NCI-H128 (cell line): ENCODE measurements at regions not wholly inside any gene's neighbourhood (a gene's known extent, or its start where the extent isn't known, plus 50 kb on each side); places are given as distances from the start of the nearest gene placed in this dataset.
A peak's percentile ranks its signal among the peaks of the same experiment; 100 is the strongest.

Experiments
- DNase-seq: peaks from one replicate; lab custom pipeline; 2025; ENCODE audit not compliant: unreplicated experiment; lab: John Stamatoyannopoulos, UW

DNA sequence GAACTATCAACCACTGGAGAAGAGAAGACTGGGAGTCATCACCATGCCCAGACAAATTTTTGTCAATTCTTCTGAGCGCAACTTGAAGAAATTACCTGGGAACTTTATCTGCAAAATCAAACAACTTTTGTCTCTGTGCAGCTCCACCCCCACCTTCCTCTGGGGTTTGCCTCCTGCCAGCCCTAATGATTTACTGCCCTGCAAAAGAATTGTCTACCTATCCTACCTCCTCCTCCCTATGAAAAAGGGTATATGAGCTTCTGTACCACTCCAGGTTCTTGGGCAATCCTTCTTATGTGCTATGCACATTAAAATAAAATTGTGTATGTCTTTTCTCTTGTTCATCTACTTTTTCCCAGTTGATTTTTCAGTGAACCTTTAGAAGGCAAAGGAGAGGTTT lies 191.9 kb downstream of the URB2 start:
- no peak for DNase-seq

DNA sequence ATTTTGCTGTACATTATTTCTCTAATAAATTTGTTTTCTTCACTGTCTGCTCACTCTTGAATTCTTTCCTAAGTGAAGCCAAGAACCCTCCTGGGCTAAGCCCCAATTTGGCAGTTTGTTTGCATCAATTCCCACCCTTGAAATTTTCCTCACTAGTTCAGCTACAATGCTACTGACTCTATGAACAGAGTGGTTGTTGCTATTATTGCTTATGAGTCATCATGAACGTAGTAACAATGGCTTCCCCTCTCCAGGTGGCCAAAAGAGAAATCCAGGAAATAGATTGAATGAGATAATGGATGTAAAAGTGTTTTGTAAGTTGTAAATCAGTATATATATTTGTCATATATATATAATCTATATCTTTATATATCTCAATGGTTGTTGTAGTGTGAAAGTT lies 193.0 kb downstream of the URB2 start:
- no peak for DNase-seq

DNA sequence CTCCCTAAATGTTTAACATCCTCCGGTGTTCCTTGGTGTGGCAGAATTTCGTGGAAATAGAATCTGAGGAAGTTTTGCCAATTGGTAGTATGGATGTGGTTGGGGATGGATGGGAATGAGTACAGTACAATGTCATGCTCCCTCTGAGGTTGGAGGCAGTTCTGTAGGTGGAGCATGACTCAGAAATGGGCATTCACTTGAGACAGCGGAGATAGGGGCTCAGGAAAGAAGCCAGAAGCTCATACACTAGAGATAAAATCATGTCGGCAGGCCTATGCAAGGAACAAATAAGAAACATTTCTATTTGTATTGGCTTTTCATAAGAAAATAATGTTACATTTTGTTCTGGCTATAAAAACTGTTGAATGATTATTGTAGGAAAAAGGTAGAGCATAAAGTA lies 196.0 kb downstream of the URB2 start:
- no peak for DNase-seq

DNA sequence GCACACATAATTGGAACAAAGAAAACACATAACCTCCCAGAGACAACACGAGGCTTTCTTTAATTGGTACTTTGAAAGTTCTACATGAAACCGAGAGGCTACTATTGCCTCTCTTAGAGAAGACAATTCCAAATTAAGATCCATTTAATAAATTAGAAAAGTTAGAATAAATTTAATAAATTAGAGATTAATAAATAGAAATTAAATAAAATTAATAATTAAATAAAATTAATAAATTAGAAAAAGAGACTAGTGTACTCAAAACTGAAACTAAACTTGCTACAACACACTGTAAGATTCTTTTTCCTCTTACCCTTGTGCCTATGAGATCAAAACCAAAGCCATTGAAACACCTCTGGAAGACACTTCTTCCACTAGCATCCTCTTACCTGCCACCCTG lies 199.0 kb downstream of the URB2 start:
- DNase-seq, result no peak

DNA sequence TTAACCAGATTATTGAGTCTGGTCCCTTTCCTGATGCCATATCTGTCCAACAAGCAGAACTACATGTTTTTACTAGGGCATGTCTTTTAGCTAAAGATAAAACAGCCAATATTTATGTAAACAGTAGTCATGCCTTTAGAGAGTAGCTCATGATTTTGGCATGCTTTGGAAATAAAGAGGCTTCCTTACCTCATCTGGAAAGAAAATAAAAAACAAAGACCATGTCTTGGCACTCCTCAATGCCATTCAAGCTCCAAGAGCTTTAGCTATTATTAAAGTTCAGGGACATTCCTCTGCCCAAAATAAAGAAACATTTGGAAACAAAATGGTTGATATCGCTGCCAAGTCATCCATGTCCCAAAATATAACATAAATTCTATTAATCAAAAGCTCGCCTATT lies 202.4 kb downstream of the URB2 start:
- DNase-seq, result no peak

DNA sequence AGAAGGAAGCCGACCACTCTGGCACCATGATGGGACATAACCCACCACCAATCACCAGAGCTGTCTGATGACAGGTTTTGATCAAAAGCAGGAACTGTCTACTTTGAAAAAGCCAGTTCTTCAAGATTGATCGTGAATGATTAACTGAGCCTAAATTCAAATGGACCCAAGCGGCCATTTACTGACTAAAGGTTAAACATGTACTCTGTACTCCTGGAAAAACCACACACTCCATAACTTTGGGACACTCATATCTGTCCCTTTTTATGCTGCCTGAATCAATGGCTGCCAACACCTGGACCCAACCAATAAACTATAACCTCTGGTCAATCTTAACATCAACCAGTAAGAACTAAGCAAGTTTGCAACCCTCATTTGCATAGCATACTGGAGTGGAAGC lies 206.6 kb downstream of the URB2 start:
- no peak for DNase-seq

DNA sequence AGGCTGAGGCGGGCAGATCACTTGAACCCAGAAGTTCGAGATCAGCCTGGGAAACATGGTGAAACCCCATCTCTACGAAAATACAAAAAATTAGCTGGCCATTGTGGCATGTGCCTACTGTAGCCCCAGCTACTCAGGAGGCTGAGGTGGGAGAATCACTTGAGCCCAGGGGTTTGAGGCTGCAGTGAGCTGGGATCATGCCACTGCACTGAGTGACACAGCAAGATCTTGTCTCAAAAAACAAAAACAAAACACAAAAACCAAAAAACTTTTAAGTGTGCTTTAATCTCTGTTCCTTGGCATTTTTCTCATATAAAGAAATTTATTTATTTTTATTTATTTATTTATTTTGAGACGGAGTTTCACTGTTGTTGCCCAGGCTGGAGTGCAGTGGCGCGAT lies 208.2 kb downstream of the URB2 start:
- no peak for DNase-seq

DNA sequence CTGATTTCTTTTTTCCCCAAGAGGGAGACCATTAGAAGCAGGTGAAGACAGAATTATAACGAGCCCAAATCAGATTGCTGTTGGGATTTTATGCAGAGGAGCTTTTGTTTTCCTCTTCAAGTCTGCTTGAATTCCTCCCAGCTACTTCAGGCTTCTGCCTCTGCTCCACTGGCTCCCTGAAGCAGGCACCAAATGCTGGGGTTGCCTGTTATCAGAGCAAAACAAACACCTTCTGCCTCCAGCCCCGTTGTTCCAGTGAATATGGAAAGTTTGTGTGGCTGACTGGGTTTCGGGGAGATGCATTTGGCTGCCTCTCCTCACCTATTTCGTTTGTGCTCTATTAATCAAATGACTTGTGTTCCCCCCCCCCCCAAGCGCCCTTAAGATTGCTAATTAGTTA lies 209.2 kb downstream of the URB2 start:
- no peak for DNase-seq

DNA sequence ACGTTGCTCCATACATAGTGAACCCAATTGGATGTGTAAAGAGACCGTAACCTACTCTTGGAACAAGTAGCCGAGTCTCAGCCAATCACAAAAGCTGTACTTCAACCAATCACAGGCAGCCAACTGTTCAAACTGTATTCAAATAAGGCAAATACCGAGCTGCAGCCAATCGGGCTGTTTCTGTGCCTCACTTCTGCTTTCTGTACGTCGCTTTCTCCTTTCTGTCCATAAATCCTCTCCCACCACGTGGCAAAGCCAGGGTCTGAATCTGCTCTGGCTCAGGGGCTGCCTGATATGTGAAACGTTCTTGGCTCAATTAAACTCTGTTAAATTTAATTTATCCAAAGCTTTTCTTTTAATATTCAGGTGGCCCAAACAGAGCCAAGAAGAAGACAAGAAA lies 210.3 kb downstream of the URB2 start:
- DNase-seq, result no peak

DNA sequence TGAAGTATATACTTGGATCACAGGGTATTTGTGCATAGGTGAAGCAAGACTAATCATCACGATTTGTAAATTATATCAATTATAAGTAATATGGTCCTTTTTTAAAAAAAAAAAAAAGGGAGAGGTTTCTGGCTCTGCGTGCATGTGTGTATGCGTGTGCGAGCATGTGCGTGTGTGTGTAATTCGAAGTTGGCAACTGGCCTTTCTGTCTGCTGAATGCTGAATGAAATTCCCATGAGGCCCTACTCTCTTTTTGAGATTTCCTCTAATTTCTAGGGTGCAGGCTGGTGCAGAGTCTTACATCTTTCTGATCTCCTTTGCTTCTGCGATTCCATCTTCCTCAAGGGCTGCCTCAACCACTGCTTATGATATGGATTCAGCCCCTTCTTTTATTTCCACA lies 212.2 kb downstream of the URB2 start:
- no peak for DNase-seq

DNA sequence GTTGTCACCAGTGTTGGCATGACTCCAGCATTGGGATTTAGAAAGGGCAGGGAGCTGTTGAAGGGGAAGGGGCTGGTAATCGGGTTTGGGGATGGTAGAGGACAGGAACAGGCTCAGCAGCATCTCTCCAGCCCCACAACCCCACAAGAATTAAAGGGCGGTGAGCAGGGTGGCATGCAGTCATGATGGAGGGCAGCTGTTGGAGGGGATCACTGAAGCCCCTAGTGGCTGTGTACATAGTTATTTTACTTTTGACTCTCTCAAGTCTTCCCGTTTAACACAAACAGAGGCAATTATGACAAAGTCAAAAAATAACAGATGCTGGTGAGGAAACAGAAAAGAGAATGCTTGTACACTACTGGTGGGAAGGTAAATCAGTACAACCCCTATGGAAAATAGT lies 213.8 kb downstream of the URB2 start:
- no peak for DNase-seq

DNA sequence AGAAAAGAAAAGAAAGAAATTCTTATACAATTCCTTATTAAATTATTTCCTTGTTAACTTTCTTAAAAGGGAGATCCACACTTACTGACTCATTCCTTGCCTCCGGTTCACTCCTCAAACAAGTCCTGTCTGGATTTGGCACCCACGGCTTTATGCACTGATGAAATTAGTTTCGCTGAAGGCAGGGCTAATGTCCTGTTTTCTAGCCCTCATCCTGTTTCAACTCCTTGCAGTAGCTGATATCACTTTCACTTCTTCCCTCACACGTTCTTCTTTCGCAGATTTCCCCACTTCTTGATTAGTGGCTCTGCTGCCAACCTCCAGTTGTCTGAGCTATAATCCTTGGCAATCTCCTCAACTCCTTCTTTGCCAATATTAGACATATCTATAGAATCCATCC lies 215.2 kb downstream of the URB2 start:
- no peak for DNase-seq

DNA sequence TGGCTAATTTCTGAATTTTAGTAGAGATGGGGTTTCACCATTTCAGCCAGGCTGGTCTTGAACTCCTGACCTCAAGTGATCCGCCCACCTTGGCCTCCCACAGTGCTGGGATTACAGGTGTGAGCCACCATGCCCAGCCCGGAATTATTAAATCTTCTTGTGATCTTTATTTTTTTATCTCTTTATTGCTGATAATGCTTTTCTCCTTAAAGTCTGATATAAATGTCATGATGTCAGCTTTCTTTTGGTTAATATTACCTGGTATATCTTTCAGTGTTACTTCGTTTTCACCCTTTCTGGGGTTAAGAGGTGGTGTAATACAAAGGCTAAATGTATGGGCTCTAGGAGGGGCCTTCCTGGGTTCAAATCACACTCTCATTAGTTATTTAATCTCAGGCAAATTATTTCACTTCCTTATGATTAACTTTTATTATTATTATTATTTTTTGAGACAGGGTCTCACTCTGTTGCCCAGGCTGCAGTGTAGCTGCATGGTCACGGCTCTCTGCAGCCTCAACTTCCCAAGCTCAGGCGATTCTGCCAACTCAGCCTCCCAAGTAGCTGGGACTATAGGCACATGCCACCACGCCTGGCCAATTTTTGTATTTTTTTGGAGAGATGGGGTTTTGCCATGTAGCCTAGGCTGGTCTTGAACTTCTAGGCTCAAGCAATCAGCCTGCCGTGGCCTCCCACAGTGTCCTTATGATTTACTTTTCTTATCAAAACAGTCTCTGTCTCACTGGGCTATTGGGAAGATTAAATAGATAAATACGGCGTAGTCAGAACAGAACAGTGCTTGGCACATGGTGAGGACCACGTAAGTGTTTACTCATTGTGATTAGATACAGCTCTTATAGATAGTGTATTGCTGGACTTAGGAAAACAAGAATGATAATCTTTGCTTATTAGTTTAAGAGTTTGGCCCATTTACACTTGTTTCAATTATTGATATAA lies 216.5 kb downstream of the URB2 start:
- no peak for DNase-seq

DNA sequence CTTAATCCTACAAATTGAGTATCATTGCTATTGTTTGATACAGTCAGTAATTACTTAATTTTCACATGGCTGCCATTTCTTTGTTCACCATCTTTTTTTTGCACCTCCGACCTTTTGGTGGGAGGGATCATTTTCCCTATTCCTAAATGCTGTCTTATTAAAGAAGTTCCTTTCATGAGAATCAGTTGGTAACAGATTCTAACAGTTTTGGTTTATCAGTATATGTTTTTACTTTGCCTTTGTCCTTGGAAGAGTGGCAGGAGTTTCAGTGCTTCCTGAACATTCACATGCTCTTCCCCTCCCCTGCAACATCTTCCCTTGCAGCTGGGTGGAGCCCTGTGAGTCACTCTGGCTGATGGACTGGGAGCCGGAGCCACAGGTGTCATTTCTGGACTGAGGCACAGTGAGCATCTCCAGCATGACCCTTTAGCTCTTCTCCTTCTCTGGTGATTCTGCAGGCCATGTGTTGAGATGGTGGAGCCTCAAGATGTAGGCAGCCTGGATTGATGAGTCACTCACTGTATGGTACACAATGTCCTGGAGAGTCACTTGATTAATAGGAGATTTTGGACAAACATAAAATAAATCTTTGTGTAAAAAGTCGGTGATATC lies 217.7 kb downstream of the URB2 start:
- DNase-seq, result no peak

DNA sequence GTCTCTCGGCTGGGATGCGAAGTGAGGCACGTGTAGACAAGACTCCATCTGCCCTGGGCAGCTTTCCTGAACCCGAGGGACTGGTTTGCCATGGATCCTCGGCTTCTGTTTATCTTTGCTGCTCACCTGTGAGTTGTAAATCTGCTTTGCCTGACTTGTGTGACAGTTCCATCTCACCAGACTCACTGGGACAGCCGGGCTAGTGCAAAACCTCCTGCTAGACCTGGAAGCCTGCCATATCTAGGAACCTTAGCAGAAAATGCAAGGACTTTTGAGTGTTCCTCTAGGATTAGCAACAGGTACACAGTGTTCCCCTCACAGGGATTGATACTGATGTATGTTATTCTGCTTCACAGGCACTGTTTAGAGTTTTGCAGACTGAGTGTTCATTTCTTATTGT lies 218.6 kb downstream of the URB2 start:
- peak; percentile 66 for DNase-seq

DNA sequence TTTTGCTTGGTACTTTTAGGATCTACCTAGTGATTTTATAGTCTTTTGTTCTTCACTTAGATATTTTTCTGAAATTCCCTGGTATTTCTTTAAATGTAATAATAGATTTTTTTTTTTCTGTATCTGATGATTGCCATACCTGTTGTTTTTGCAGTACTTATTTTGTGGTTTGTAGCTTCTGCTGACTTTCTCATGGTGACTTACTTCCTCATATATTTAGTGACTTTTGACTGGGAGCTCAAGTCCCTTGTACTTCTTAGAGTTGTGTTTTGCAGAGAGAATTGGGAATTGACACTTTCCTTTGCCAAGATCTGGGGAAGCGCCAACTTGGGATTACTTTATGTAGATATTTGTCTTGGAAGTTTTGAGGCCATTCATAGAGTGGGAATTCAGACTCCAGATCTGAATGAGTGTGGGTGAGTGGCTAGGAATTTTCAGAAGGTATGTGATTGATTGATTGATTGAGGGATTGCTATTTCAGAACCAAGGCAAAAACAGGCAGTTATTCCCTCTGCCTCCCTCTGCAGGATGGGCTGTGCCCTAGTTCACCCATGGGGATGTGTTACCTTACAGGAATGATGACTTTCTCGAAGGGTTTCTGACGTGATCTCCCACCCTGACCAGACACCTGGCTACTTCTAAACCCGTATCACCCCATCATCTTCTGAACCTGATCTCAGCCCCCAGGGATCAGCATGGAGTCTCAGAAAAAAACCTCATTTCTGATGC lies 219.5 kb downstream of the URB2 start:
- no peak for DNase-seq

DNA sequence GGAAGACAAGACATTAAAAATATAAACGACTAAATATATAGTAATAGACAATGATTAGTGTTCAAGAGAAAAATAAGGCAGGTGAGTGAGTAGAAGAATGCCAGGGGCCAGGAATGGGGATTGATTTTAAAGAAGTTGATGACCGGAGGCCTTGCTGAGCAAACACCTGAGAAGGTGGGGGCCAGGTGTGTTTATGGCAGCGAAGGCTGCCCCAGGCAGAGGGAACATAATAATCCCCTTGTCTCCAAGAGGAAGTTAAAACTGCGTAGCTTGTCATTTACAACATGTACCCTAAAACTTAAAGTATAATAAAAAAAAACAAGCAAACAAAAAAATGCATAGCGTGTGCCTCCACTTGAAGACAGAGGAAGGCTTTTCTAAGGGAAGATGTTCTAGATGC lies 220.3 kb downstream of the URB2 start:
- no peak for DNase-seq

DNA sequence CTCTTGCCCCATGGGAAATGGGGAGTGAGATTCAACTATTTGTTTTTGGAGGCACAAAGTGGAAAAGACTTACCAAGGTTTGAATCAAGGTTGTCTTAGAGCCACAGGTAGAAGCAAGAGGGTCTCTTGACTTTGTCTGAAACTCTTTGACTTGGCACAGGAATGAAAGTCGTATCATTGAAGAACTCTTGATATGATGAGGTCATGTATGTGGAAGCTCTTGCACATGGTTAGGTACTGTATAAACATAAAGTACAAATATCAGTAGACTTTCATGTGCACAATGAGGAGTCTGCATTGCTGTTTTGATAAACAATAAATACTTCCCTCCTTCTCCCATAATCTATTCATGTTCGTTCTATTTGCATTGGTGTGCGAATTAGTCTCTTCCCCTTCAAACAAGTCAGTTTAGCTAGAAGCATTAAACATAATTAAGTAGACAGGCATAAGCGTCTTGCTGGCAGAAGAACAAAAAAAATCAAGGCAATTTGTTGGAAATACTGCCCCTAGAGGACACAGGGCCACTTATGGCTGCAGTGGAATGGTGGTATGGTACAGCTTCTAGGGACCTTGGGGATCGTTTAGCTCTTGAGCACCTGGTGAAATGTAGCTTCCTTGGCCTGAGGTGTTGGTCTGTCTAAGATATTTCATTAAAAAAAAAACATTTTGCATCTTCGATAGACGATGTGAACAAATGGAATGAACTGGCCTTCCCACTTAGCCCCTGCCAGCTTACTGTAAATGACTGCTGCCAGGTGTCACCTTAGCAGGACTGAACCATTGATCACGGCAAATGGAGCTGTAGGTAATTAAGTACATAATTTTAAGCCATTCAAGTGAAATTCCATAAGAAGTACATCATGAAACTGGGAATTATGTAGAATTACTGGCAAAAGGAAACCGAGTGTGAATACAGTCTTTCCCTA lies 218.0 kb upstream of the GALNT2 start:
- DNase-seq, result no peak

DNA sequence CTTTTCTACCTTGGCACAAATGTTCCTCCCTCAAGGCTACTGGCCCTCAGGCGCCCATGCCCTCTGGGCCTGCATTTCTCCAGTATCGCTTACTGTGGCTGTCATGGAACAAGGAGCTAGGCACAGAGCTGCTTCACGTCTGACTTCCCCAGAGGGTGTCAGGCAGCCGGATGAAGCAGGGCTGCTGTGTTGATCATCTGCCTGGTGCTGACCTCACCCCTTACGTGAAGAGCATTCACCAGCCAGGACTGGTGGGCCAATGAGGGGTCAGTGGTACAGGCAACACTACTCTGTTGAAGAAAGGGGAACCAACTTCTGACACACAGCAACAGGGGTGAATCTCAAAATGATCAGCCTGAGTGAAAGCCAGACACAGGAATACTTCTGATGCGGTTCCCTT lies 215.5 kb upstream of the GALNT2 start:
- DNase-seq, result no peak

DNA sequence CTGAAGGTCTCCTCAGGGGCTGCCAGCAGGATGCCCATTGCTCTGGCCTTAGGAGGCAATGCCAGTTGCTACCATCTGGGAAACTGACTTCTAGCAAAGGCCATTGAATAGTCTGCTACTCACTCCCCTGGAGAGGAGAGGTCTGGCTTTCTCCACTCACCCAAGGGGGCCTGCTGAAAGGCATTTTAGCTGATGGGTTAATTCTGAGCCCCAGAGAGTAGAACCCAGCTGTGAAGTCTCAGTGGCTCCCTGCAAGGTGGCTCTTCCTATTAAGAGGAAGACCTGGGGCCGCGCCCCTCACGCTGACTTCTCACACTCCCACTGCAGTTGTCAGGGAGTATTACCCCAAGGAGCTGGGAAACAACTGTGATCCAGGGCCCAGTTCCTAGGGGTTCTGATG lies 213.3 kb upstream of the GALNT2 start:
- DNase-seq, result no peak

DNA sequence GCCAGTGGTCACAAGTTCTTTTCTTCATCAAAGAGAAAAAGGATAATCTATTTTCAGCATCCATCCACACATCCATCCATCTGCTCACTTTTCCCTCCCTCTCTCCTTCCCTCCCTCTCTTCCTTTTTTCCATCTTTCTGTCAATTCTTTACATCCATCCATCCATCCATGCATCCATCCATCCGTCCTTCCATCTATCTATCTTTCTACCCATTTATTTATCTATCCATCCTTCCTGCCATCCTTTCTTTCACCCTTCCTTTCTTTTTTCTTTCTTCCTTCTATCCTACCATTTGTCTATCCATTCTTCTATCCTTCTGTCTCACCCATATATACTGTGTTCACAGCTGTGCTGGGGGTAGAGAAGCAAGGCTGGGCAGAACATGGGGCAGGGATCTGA lies 212.4 kb upstream of the GALNT2 start:
- no peak for DNase-seq
